ENCODE measurements at regions not wholly inside any gene's neighbourhood (a gene's known extent, or its start where the extent isn't known, plus 50 kb on each side); places are given as distances from the start of the nearest gene placed in this dataset.

DNA sequence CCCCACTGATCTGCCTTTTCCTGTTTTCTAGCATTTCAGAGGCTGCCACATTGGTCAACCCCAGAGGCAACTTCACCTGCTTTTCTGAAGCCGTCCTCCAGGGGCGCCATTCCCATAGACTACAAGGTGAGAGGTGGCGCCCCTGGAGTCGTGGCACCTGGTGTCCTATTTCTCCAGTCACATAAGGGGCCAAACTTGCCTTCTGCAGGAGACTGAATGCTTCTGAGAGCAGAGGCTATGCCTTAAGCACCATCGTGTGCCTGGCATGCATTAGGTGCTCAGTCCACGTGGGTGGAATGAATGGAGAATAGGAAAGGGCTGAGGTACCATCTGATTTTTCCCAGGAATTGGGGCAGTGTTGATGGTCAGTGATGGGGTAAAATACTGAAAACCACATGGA lies 164.8 kb downstream of the HAPSTR1 start:
- DNase-seq = peak; percentile 57

DNA sequence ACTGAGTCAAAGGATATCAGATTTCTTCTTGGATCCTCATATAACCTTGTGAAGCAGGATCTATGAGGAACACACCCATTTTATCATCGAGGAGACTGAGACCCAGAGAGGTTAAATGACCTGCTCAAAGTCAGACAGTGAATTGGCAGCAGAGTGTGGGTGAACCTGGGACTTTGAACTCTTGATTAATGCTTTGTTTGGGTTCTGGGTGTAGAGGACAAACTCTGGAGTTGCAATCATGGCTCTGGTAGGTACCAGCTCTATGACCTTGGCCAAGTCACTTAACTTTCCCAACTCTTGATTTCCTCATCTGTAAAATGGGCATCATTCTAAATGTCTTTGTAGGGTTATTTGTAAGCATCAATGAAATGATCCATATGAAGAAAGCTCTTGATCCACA lies 166.4 kb downstream of the HAPSTR1 start:
- no peak for DNase-seq

DNA sequence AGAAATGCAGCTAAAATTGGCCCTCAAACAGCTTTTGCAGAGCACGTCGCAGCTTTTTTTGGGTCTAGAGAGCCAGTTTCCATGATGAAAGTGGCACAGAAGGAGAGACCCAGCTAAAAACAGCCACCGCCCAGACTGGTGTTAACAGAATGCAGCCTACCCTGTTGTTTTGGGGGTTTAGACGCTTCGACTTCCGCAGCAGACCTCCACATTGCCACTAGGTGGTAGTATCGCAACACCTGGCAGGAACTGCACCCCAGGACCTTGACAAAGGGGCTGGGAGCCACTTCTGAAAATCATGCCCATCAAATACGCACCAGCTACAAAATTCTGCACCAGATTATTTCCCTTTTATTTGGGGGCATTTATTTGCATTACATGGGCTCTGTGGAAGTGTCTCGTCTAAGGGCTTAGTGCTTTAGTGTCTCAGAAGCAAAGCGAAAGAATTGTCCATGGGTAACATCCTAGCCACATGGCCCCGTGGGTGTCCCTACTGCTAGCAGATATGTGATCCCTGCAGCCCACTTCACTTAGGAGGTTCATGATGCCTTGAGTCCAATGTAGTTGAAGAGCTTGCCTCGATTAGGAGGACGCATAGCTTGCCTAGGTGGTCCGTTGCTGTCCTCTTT lies 167.1 kb downstream of the HAPSTR1 start:
- peak; percentile 44 for DNase-seq

DNA sequence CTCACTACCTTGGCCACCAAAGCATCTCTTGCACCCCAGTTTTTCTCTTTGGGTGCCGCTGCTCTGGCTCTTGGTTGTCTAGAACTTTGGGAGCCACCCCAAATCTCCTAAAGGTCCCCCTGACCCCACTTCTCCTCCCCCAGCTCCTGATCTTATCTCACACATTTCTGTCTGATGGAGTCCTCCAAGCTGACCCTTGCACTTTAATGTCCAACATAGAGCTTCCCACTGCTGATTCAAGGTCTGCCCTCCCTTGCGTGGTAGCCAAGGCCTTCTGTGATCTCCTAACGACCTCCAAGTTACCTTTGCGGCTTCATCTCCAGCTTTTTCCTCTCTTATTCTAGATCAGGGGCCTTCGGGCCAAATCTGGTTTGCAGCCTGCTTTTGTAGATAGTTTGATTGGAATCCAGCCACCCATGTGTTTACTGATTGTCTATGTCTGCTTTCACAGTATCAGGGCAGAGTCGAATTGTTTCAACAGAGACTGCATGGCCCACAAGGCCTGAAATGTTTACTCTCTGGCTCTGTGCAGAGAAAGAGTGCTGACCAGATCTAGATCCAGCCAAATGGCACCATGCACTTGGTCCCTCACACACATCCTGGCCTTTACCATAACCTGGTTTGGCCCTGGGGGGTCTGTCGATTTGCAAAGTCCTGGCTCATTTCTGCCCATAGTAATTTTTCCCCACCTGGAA lies 168.6 kb downstream of the HAPSTR1 start:
- no peak for DNase-seq

DNA sequence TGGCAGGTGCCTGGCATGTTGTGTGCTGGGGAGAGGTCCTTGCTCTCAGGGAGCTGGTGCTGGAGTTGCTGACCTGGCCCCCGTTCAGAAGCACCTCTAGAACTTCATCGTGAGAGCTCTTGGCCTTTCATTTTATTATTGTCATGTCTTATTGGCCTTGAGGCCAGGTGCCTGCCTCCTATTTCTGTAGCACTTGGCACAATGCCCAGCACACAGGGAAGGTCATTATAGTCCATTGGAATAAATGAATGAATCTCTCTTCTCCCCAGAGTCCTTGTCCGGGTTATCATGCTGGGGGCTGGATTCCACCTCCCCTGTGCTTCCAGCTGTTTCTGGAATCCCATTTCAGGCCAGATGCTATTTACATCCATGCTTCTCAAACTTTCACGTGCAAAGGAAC lies 169.2 kb downstream of the HAPSTR1 start:
- peak; percentile 38 for DNase-seq

DNA sequence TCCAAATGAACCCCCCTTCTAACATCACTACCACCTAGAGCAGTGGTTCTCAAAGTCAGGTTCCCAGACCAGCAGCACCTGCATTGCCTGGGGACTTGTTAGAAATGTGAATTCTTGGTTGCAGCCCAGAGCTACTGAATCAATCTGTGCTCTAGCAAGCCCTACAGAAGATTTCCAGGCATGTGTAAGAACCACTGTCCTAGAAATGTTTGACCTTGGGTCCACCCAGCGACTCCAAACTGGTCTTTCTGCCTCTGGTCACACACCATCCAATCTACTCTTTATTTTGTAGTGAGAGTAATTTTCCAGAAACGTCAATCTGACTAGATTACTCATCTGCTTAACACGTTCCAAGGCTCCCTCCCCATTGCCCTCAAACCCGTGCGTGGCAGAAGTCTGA lies 169.9 kb downstream of the HAPSTR1 start:
- DNase-seq = no peak

DNA sequence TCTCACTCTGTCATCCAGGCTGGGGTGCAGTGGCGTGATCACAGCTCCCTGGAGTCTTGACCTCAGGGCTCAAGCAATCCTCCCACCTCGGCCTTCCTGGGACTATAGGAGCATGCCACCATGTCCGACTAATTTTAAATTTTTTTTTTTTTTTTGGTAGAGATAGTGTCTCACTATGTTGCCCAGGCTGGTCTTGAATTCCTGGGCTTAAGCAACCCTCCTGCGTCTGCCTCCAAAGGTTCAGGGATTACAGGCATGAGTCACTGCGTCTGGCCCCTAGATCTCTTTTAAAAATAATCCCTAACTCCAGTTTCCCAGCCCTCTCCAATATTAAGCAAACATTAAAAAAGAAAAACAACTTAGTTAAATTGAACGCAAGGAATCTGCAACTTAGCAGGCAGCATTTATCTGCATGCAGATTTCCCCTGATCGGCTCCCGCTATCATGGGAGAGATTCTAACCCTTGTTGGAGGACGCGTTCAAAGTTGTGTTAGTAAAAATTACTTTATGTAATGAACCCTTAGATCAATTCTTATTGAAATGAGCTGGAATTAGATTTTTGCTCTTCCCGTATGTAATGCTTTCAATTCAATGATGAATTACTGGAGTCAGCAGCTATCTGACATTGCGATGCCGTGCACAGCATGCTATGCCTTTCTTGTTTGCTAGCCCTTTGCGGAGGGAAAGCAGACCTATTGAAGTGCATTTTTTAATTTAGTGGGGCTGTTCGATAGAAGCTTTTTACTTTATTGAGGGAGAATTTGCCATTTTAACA lies 171.7 kb downstream of the HAPSTR1 start:
- no peak for DNase-seq

DNA sequence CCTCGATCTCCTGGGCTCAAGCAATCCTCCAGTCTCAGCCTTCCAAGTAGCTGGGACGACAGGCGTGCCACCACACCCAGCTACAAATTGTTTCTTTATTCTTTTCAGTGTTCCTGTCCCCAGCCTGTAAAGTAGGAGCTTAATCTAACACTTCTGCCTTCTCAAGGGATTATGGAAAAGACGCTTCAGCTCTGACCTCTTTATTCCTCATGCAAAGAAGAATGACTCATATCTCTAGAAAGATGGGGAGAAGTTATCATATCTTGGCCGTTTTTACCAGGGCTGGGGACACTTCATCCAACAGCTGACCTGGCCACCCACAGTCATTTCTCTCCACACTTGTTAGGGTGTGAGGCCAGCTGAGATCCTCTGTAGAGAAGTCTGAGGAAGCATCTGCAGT lies 172.6 kb downstream of the HAPSTR1 start:
- DNase-seq = no peak

DNA sequence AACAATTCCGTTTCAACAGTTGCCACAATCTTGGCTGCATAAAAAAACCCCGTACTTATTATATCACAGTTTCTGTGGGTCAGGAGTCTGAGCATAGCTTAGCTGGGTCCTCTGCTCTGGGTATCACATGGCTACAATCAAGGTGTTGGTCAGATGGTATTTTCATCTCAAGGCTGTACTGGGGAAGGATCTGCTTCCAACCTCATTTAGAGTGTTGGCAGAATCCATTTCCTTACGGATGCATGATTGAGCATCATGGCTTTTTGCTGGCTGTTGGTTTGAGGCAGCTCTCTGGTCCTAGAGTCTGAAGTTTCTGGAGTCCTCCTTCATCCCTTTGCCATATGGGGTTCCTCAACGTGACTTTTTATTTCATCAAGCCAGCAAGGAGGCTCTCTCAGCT lies 177.0 kb downstream of the HAPSTR1 start:
- no peak for DNase-seq

DNA sequence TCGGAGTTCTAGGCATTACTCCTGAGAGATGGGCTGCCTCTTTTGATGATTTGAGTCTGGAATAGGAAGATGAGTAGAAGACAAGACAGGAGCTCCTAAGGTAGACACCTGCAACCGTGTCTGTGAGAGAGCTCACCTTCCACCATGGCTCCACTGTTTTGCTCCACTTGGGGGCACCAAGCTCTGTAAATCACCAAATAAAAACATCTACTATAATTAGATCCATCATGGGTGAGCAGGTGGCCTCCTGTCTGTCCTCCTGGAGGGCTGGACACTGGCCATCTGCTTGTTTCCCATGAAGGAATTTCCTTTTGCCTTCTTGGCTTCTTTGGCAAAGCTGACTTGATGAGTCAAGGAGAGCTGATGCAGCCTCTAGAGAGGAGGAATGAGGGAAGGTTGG lies 179.0 kb downstream of the HAPSTR1 start:
- peak; percentile 35 for DNase-seq

DNA sequence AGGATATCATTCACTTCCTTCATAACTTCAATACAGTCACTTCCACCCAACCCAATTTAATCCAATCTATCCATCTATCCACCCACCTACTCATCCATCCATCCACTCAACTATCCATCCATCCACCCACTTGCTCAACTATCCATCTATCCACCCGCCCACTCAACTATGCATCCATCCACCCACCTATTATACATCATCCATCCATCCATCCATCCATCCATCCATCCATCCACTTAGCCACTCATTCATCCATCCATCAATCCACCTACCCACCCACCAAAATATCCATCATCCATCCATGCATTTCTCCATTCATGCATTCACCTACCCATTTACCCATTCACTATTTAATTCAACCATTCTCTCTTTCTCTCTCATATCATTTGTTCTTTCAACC lies 179.5 kb downstream of the HAPSTR1 start:
- DNase-seq = no peak

DNA sequence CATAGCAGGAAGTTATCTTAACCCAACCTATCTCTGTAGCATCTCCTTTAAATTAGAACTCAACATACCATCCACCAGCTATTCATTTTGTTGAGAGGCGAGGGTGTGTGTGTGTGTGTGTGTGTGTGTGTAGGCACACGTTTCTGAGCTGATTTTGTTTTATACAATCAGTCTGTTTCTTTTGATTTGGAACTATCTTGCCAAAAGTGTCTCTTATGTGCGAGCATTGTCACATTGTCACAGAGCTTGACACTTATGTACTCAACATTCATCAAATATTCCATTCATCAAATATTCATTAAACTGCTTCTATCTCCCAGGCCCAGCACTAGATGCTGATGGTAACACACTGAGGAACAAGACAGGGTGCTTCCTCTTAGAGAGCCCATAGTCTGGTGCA lies 180.4 kb downstream of the HAPSTR1 start:
- no peak for DNase-seq

DNA sequence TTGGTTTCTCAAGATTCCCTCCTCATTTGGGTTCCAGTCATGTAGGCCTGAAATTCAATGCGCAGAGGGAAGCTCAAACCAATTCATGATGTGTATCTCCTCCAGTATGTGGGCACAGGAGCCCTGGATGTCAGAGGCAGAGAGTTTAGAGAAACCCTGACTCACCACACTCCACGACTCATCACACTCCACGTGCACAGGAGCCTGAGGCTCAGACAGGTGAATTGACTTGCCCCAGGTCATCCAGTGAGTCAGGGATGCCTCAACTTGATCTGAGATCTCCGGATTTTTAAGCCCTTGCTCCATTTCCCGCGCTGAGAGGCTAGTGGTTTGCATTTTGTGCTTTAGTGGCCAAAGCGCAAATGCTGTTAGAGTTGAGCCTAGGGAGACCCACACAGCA lies 183.9 kb downstream of the HAPSTR1 start:
- no peak for DNase-seq

DNA sequence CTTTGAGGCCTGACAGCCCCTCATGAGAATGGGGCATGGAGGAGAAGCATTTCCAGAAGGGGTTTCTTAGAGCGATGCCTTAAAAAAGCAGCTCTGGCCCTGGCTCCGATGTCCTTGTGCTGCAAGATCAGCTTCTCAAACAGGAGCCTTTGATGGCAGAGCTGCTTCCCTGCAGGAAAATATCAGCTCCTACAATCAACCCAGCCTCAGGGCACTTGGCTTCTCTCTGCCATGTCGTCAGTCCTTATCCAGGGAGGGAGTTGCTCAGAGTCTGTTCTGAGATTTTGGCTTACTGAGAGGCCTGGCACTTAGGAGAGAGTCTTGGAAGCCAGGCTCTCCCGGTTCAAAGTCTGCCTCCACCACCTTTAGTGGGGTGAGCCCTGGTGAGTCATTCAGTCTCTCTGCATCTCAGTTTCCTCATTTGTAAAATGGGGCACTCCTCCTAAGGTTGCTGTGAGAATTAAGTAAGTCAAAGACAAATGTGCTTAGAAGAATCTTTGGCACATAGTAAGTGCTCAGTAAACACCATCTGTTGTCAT lies 184.4 kb downstream of the HAPSTR1 start:
- no peak for DNase-seq

DNA sequence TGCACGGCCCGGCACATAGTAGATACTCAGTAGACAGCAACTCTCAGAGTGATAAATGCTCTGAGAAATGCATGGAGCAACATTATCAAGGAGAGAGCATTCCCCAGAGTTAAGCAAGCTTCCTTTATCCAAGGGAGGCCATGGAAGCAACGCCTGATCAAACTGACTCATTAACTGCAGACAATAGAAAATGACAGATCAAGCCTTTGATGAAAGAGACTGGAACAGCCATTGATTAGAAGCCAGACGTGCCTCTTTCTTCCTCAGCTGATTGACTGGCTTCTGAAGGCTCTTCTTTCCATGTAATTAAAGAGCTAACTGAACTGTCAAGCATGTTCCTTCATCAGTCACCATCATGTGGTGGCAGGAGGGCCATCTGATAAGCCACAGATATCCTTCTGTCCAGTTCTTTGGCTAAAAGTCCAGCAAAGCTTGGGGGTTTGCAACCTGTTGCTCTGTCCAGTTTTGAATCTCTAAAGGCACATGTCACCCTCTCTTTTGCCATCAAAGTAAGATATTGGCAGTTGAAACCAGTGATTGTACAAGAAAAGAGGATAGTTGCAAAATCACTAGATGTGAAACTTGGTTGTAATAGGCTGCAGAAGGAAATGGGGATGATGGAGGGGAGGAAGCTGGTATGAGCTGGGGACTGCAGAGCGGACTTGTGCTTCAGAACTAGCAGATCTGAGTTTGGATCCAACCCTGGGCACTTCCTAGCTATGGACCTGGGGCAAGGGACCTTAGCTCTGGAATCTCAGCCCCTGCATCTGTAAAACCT lies 188.0 kb downstream of the HAPSTR1 start:
- DNase-seq = no peak

DNA sequence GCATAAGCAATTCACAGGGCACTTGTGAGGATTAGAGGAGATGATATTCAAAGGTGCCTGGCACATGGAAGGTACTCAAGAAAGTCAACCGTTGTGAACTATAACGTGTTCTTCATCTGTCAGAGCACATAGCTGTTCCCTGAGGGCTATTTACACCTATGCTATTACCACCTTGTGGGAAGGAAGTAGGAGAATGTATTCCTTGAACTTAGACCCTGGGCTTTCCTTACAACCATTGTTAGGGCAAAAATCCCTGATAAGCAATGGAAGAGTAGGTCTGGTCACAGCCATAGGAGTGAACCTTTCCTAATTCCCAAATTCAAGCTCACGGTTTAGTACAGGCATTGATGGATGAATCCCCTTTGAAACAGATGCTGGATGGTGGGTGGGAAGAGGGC lies 188.6 kb downstream of the HAPSTR1 start:
- DNase-seq = no peak

DNA sequence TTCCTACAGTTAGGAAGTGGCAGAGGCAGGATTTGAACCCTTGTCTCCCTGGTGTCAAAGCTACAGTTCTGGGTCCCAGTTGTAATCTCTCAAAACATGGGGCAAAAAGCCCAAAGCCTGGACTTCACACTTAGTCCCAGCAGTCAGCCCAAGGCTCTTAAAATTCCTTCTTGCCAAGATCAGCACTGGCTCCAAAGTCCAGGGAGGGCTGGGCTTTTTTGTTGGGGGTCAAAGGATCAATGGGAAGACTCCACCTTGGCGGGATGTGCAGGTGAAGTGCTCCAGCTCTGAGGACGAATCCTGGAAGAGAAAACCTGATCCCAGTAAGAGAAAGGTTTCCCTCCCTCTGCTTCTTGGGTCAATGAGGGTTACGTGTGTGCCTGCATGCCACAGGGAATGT lies 195.5 kb downstream of the HAPSTR1 start:
- DNase-seq = no peak

DNA sequence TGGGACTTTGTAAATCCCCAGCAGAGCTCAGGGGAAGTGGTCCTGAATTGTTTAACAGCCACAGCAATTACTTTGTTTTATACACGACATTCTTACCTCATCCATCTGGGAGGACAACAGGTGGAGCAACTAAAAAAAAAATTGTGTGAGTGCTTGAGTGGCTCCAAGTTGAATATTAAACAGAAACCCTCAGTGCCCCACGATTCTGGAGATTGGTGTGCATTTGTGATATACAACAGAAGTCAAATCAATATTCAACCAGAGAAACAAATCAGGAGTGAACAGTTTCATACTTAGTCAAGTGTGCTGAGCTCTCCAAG lies 204.8 kb downstream of the HAPSTR1 start:
- peak; percentile 70 for DNase-seq

DNA sequence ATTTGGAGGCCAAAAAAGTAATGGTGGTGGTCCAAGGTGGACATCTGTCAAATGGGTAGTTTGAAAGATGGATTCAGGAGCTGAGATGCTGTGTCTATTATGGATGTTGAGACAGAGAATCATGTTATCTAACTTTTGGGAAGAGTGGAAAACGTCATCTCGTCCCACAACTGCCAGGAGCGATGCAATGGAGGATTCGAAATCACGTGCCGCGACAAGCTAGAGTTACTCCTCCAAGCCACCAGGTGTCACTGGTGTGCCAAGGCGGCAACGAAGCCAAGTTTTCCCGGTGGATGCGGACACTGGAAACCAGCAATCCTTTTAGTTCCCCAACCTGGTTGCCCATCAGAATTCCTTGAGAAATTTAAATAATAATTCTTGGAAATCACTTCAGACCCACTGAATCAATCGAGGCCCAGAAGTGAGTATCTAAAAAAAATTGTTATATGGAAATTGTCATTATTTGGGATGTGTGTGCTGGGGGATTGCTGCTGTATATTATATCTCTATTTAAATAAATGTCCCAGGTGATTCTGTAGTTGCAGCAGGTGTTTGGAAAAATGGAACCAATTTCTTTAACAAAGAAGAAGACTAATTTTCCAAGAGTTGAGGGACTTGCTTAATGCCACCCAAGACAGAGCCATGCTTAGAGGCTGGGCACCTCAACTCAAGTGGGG lies 206.1 kb downstream of the HAPSTR1 start:
- peak; percentile 44 for DNase-seq

DNA sequence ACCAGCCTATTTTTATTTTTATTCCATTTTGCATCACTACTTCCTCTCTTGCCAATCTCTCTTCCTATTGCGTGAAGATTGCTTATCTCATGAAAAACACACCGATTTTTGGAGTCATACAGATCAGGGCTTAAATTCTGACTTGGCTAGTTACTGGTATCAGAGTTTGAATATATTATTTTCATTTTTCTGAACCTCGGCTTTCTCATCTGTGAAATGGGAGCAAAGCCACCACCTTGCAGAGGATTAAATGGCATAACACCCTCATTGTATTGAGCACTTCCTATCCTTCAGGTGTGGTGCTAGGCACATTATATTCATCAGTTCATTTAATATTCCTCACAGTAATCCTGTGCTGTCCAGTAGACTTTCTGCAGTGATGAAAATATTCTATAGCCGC lies 208.8 kb downstream of the HAPSTR1 start:
- no peak for DNase-seq

DNA sequence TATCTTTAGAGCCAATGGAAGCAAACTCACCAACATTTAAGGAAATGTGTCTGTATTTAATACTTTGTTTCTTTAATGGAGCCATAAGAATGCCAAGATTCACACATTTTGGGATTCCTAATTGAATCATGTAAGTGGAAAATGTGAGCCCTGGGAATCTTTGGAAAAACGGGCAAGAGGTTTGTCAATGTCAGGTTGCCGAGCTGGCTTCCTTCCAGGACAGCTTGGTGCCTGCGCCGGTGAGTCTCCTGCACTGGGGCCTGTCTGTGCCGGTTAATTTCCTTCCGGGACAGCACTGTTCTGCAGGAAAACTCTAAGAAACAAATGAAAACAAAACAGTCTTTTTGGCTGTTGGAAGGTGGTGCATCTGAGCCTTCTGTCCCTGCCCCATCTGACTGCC lies 210.6 kb downstream of the HAPSTR1 start:
- no peak for DNase-seq

DNA sequence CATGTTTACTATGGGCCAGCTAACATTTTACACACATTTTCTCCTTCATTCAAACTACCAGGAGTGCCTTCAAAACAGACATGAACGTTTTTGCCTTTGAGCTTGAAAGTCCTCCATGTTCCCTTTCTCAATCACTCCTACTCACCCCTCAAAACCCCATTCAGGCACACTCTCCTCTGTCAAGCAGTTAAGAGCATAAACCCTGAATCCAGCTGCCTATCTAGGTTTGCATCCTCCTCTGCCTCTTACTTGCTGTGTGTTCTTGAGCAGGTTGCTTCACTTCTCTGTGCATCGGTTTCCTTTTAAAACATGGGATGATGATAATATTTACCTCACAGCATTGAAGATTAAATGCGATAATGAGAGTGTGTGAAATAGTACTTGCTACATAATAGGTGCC lies 215.3 kb downstream of the HAPSTR1 start:
- DNase-seq = no peak

DNA sequence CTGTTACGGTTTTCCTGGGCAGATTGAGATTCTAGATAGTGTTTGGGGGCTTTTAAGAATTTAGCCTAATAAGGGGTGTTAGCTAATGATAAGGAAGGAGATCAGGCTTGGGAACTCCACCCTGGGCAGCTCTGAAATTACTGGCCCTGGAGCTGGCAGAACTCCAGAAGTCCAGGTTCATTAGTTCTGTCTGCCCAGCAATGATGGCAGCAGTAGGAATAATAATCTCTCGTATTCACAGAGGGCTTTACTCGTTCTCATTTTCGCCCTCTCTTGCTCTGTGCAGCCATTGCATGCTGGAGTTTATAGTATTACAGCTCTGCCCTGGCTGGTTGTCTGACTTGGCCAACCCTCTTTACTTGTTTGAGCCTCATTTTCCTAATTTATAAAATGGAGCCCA lies 216.0 kb downstream of the HAPSTR1 start:
- no peak for DNase-seq

Data from DMS53 (cell line).